HG03460 (cell line): ENCODE measurements at regions not wholly inside any gene's neighbourhood (a gene's known extent, or its start where the extent isn't known, plus 50 kb on each side); places are given as distances from the start of the nearest gene placed in this dataset.

ENCODE experiments used
- ATAC-seq: cut with Tn5 transposase; IDR thresholded peaks from one replicate; pipeline ENCODE4 v1.9.1; 2021; ENCODE audit not compliant: unreplicated experiment

- no peak for ATAC-seq
Observed at GRCh38 chr3:168858327-168858726, 762.6 kb upstream of the GOLIM4 start.

GRCh38 chr3:168850109-168850508, 754.4 kb upstream of the GOLIM4 start:
- no peak for ATAC-seq

GRCh38 chr3:168847291-168847883, 751.7 kb upstream of the GOLIM4 start:
- no peak for ATAC-seq

GRCh38 chr3:168844894-168845482, 749.3 kb upstream of the GOLIM4 start:
- no peak for ATAC-seq

- ATAC-seq, result no peak
Observed at GRCh38 chr3:168844472-168844871, 748.7 kb upstream of the GOLIM4 start.

GRCh38 chr3:168843481-168843880, 747.8 kb upstream of the GOLIM4 start:
- ATAC-seq, result no peak

GRCh38 chr3:168839653-168840052, 743.9 kb upstream of the GOLIM4 start:
- ATAC-seq, result no peak

- no peak for ATAC-seq
Observed at GRCh38 chr3:168834558-168834957, 738.8 kb upstream of the GOLIM4 start.

GRCh38 chr3:168828943-168829342, 733.2 kb upstream of the GOLIM4 start:
- no peak for ATAC-seq

GRCh38 chr3:168828536-168828935, 732.8 kb upstream of the GOLIM4 start:
- ATAC-seq, result no peak

GRCh38 chr3:168828014-168828413, 732.3 kb upstream of the GOLIM4 start:
- no peak for ATAC-seq

- no peak for ATAC-seq
Observed at GRCh38 chr3:168824107-168824506, 728.4 kb upstream of the GOLIM4 start.

GRCh38 chr3:168823466-168823865, 727.7 kb upstream of the GOLIM4 start:
- ATAC-seq, result no peak

GRCh38 chr3:168820810-168821415, 725.2 kb upstream of the GOLIM4 start:
- ATAC-seq, result no peak

- ATAC-seq, result no peak
Observed at GRCh38 chr3:168817177-168817576, 721.5 kb upstream of the GOLIM4 start.

GRCh38 chr3:168815946-168816345, 720.2 kb upstream of the GOLIM4 start:
- ATAC-seq, result no peak

GRCh38 chr3:168813225-168813802, 717.6 kb upstream of the GOLIM4 start:
- no peak for ATAC-seq

GRCh38 chr3:168812234-168812633, 716.5 kb upstream of the GOLIM4 start:
- ATAC-seq, result no peak

- ATAC-seq, result no peak
Observed at GRCh38 chr3:168808596-168808995, 712.9 kb upstream of the GOLIM4 start.

GRCh38 chr3:168807448-168807847, 711.7 kb upstream of the GOLIM4 start:
- ATAC-seq, result no peak

GRCh38 chr3:168806871-168807270, 711.1 kb upstream of the GOLIM4 start:
- no peak for ATAC-seq

GRCh38 chr3:168803536-168803935, 707.8 kb upstream of the GOLIM4 start:
- ATAC-seq, result no peak
